Neuronal stem cell (in vitro differentiated cells): ENCODE measurements at regions not wholly inside any gene's neighbourhood (a gene's known extent, or its start where the extent isn't known, plus 50 kb on each side); places are given as distances from the start of the nearest gene placed in this dataset.

Experiments
- DNase-seq: peaks from one replicate; pipeline ENCODE4 v3.0.0-alpha.2; 2013; ENCODE audit warnings: low spot score
- H2AFZ ChIP-seq: one replicate; pipeline ENCODE4 v1.6.1; 2013; ENCODE audit warnings: mild to moderate bottlenecking, low read length, inconsistent platforms
- H2AK5ac ChIP-seq: 2 replicates; pipeline ENCODE4 v1.6.1; 2013; ENCODE audit warnings: low read depth, mild to moderate bottlenecking, inconsistent platforms, low read length, moderate library complexity, mixed read lengths
- H2BK120ac ChIP-seq: 2 replicates; pipeline ENCODE4 v1.6.1; 2013; ENCODE audit warnings: low read depth, mild to moderate bottlenecking, inconsistent platforms, low read length, moderate library complexity, mixed read lengths
- H2BK12ac ChIP-seq: one replicate; pipeline ENCODE4 v1.6.1; 2013; ENCODE audit warnings: low read length, inconsistent platforms
- H2BK15ac ChIP-seq: 2 replicates; pipeline ENCODE4 v1.6.1; 2013; ENCODE audit warnings: mild to moderate bottlenecking, low read length, inconsistent platforms, mixed read lengths
- H2BK5ac ChIP-seq: one replicate; pipeline ENCODE4 v1.6.1; 2013; ENCODE audit warnings: inconsistent platforms, mild to moderate bottlenecking, low read length, moderate library complexity
- H3K14ac ChIP-seq: one replicate; pipeline ENCODE4 v1.6.1; 2013; ENCODE audit warnings: low read length, inconsistent platforms
- H3K18ac ChIP-seq: 2 replicates; pipeline ENCODE4 v1.6.1; 2013; ENCODE audit warnings: low read length, inconsistent platforms
- H3K23ac ChIP-seq: 2 replicates; pipeline ENCODE4 v1.6.1; 2013; ENCODE audit warnings: low read depth, mild to moderate bottlenecking, mixed read lengths, low read length, inconsistent platforms; ENCODE audit not compliant: poor library complexity
- H3K27ac ChIP-seq: replicated peaks from 3 replicates; pipeline ENCODE4 v1.5.1; 2013; ENCODE audit warnings: low read length, inconsistent platforms
- H3K27me3 ChIP-seq, 3 experiments: 2 replicates each; pipeline ENCODE4 v1.6.1; 2013; ENCODE audit warnings: low read length in 3 of 3, mild to moderate bottlenecking in 2 of 3, inconsistent platforms in 1 of 3, low read depth in 1 of 3, mixed read lengths in 1 of 3, moderate library complexity in 1 of 3; ENCODE audit not compliant: control insufficient read depth in 3 of 3, insufficient read depth in 3 of 3
- H3K36me3 ChIP-seq, 2 donors: replicated peaks in 1 of 2; 2 replicates each; pipeline ENCODE4 v1.6.1; 2013; ENCODE audit warnings: low read length in 2 of 2; ENCODE audit not compliant: control insufficient read depth in 2 of 2, insufficient read depth in 2 of 2
- H3K4ac ChIP-seq: 2 replicates; pipeline ENCODE4 v1.6.1; 2013; ENCODE audit warnings: inconsistent platforms, mild to moderate bottlenecking, low read length, moderate library complexity
- H3K4me1 ChIP-seq, 2 donors: 1 replicate in 1 of 2; 2 replicates in 1 of 2; pipeline ENCODE4 v1.6.1; 2013; ENCODE audit warnings: low read length in 2 of 2, low read depth in 1 of 2; ENCODE audit not compliant: control insufficient read depth in 2 of 2, insufficient read depth in 1 of 2
- H3K4me2 ChIP-seq: one replicate; pipeline ENCODE4 v1.6.1; 2013; ENCODE audit warnings: mild to moderate bottlenecking, low read length, inconsistent platforms; ENCODE audit not compliant: insufficient read depth, poor library complexity, severe bottlenecking
- H3K4me3 ChIP-seq, 2 donors: 2 replicates each; pipeline ENCODE4 v1.5.1; 2013; ENCODE audit warnings: low read length in 2 of 2, mild to moderate bottlenecking in 2 of 2, inconsistent platforms in 1 of 2, moderate library complexity in 1 of 2
- H3K79me1 ChIP-seq: one replicate; pipeline ENCODE4 v1.6.1; 2013; ENCODE audit warnings: low read depth, mild to moderate bottlenecking, inconsistent platforms, low read length, moderate library complexity
- H3K9ac ChIP-seq: one replicate; pipeline ENCODE4 v1.6.1; 2013; ENCODE audit warnings: mild to moderate bottlenecking, low read depth, low read length, inconsistent platforms; ENCODE audit not compliant: poor library complexity
- H3K9me3 ChIP-seq, 2 donors: replicated peaks in 1 of 2; 2 replicates each; pipeline versions ENCODE3 to v1.6.1; 2013; ENCODE audit warnings: low read length in 2 of 2, mild to moderate bottlenecking in 2 of 2, inconsistent platforms in 1 of 2, low read depth in 1 of 2, mixed read lengths in 1 of 2, moderate library complexity in 1 of 2; ENCODE audit not compliant: control insufficient read depth in 2 of 2, insufficient read depth in 1 of 2
- H4K8ac ChIP-seq: one replicate; pipeline ENCODE4 v1.6.1; 2013; ENCODE audit warnings: low read depth, mild to moderate bottlenecking, inconsistent platforms, low read length, moderate library complexity
- H4K91ac ChIP-seq: one replicate; pipeline ENCODE4 v1.6.1; 2013; ENCODE audit warnings: low read length, low read depth, mild to moderate bottlenecking, inconsistent platforms; ENCODE audit not compliant: poor library complexity
- WGBS, 2 donors: extraction: QIAGEN DNeasy Blood & Tissue Kit; methylation state at CpG; one replicate each; pipeline ENCODE4 v1.1.7; 2013; ENCODE audit warnings: missing lambda C conversion rate in 2 of 2, mixed read lengths in 1 of 2; ENCODE audit not compliant: insufficient read length in 2 of 2, insufficient replicate concordance in 1 of 2; ENCODE audit errors: extremely low coverage in 2 of 2; 5-methylcytosine and 5-hydroxymethylcytosine counted together

GRCh38 chr4:28221536-28221935, 1360.9 kb downstream of the STIM2 start:
- no peak overlapping the region for H4K91ac ChIP-seq
- H3K27ac ChIP-seq, result no peak overlapping the region
- H2AK5ac ChIP-seq, result no peak overlapping the region
- no peak overlapping the region for H2BK120ac ChIP-seq
- no peak overlapping the region for H2AFZ ChIP-seq
- no peak overlapping the region for H2BK5ac ChIP-seq
- H3K4me3 ChIP-seq, result no peak overlapping the region
- no peak overlapping the region for H3K23ac ChIP-seq
- no peaks in the 10 kb centered on the region for H3K9me3 ChIP-seq
- H3K27me3 ChIP-seq, result no peaks in the 10 kb centered on the region
- DNase-seq, result no peak
- no CpG with 5 or more reads among the region's 1 CpG for WGBS, 2 donors
- no peaks in the 10 kb centered on the region for H3K4me1 ChIP-seq
- H2BK15ac ChIP-seq, result no peak overlapping the region
- no peak overlapping the region for H3K9ac ChIP-seq
- no peaks in the 10 kb centered on the region for H3K36me3 ChIP-seq
- H3K4me2 ChIP-seq, result no peak overlapping the region
- no peak overlapping the region for H4K8ac ChIP-seq
- H2BK12ac ChIP-seq, result no peak overlapping the region
- no peak overlapping the region for H3K4ac ChIP-seq
- H3K14ac ChIP-seq, result no peak overlapping the region
- H3K79me1 ChIP-seq, result no peaks in the 10 kb centered on the region
- H3K18ac ChIP-seq, result no peak overlapping the region

DNA sequence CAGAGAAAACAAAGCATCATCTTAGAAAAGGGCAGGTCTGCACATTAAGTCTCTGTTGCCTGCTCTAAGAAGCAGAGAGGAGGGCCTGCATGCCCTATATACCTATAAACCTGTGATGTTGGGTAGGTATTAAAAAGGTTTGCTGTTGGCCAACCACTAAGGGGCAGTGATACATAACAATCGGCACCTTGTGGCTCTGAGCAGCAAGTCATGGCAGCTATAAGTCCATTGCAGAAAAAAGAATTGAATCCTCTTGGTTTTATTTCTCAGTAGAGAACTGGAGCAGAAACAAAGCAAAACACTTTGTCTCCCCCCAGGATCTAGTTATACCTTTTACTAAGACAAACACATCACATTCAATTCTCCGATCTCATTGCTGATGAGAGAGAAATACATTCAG, 1364.4 kb downstream of the STIM2 start:
- no peak overlapping the region for H3K4me3 ChIP-seq
- H2BK5ac ChIP-seq, result no peak overlapping the region
- WGBS, 2 donors, result no CpG with 5 or more reads among the region's 2 CpGs
- no peak overlapping the region for H3K18ac ChIP-seq
- peak overlapping the region; percentile 41 for H2AFZ ChIP-seq
- H2BK120ac ChIP-seq, result no peak overlapping the region
- H3K23ac ChIP-seq, result no peak overlapping the region
- H3K14ac ChIP-seq, result no peak overlapping the region
- no peaks in the 10 kb centered on the region for H3K79me1 ChIP-seq
- no peak overlapping the region for H3K9ac ChIP-seq
- H4K91ac ChIP-seq, result no peak overlapping the region
- H4K8ac ChIP-seq, result no peak overlapping the region
- no peaks in the 10 kb centered on the region for H3K27me3 ChIP-seq
- no peak overlapping the region for H3K27ac ChIP-seq
- no peaks in the 10 kb centered on the region for H3K9me3 ChIP-seq
- no peak overlapping the region for H2BK15ac ChIP-seq
- no peak overlapping the region for H3K4ac ChIP-seq
- DNase-seq, result peak; percentile 21
- no peaks in the 10 kb centered on the region for H3K36me3 ChIP-seq
- peaks cover 3 to 5% of the 10 kb centered on the region in 2 donors for H3K4me1 ChIP-seq
- no peak overlapping the region for H2AK5ac ChIP-seq
- no peak overlapping the region for H2BK12ac ChIP-seq
- no peak overlapping the region for H3K4me2 ChIP-seq

GRCh38 chr4:28225689-28226353, 1365.2 kb downstream of the STIM2 start:
- H2BK15ac ChIP-seq, result no peak overlapping the region
- H3K4me2 ChIP-seq, result no peak overlapping the region
- H3K9ac ChIP-seq, result no peak overlapping the region
- WGBS, 2 donors, result no CpG with 5 or more reads among the region's 4 CpGs
- H4K91ac ChIP-seq, result no peak overlapping the region
- H3K18ac ChIP-seq, result no peak overlapping the region
- H3K4ac ChIP-seq, result no peak overlapping the region
- H2AFZ ChIP-seq, result no peak overlapping the region
- H3K27ac ChIP-seq, result no peak overlapping the region
- no peaks in the 10 kb centered on the region for H3K9me3 ChIP-seq
- H3K79me1 ChIP-seq, result no peaks in the 10 kb centered on the region
- H3K4me3 ChIP-seq, result no peak overlapping the region
- DNase-seq, result no peak
- no peak overlapping the region for H2BK120ac ChIP-seq
- no peak overlapping the region for H4K8ac ChIP-seq
- no peak overlapping the region for H3K23ac ChIP-seq
- no peaks in the 10 kb centered on the region for H3K27me3 ChIP-seq
- no peak overlapping the region for H2AK5ac ChIP-seq
- peaks cover 3 to 5% of the 10 kb centered on the region in 2 donors for H3K4me1 ChIP-seq
- H2BK5ac ChIP-seq, result no peak overlapping the region
- no peak overlapping the region for H3K14ac ChIP-seq
- no peaks in the 10 kb centered on the region for H3K36me3 ChIP-seq
- no peak overlapping the region for H2BK12ac ChIP-seq

GRCh38 chr4:28226962-28227361, 1366.3 kb downstream of the STIM2 start:
- Histone ChIP-seq H3K27ac (no peak overlapping the region), H2AFZ (no peak overlapping the region), H3K4me2 (no peak overlapping the region), H3K36me3 (no peaks in the 10 kb centered on the region), H3K14ac (no peak overlapping the region), H2BK5ac (no peak overlapping the region), H3K9ac (no peak overlapping the region), H2BK12ac (no peak overlapping the region), H4K91ac (no peak overlapping the region), H3K23ac (no peak overlapping the region), H3K4me3 (no peak overlapping the region), H3K27me3 (no peaks in the 10 kb centered on the region), H2BK15ac (no peak overlapping the region), H4K8ac (no peak overlapping the region), H3K79me1 (no peaks in the 10 kb centered on the region), H3K4ac (no peak overlapping the region), H3K4me1 (peaks cover 3 to 5% of the 10 kb centered on the region in 2 donors), H3K9me3 (no peaks in the 10 kb centered on the region), H2AK5ac (no peak overlapping the region), H3K18ac (no peak overlapping the region), H2BK120ac (no peak overlapping the region)
- no peak for DNase-seq
- no CpG with 5 or more reads among the region's 1 CpG for WGBS, 2 donors
